Spleen (tissue), 7 donors: ENCODE measurements at regions not wholly inside any gene's neighbourhood (a gene's known extent, or its start where the extent isn't known, plus 50 kb on each side); places are given as distances from the start of the nearest gene placed in this dataset.

Source experiments
- CTCF ChIP-seq, 11 experiments: fragments of 200-600 bp in 7 of 11; fragments of 450-650 bp in 4 of 11; sonication (generic) in 4 of 11; IDR thresholded peaks in 8 of 11; conservative IDR thresholded peaks in 3 of 11; 1 replicate in 7 of 11; 2 replicates in 4 of 11; pipeline versions ENCODE4 v1.4.0 to v1.8.0; 2016 to 2021; ENCODE audit warnings: antibody characterized with exemption in 11 of 11, inconsistent platforms in 4 of 11, mild to moderate bottlenecking in 1 of 11
- POLR2A ChIP-seq, 3 donors: fragments of 450-650 bp; IDR thresholded peaks; one replicate each; pipeline ENCODE4 v1.5.1; 2017; ENCODE audit warnings: antibody characterized with exemption in 3 of 3, mild to moderate bottlenecking in 1 of 3
- donor health status: DM: no; HTN: no; CAD: no; lungs with moderate emphysema.
- donor health status: DM: no; HTN: no; CAD: no.
- donor health status: DM: no; HTN: no; CAD: no.

DNA sequence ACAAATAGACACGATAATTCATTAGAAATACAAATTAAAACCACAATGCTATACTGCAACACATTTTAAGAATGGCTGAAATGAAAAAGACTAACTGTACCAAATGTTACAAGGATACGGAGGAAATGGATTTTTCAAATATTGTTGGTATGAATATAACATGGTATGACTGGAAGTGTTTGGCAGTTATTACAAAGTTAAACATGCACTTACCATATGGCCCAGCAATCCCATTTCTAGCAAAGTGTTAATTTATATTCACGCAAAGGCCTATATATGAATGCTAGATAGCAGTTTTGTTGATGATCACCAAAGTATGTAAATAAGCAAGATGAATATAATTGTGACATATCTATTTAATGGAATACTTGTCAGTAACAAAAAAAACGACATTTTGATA is 497.8 kb upstream of the FSIP2 start:
- no peak for TF ChIP-seq POLR2A (IDR thresholded peaks at IDR 0.05)
- no peak for TF ChIP-seq CTCF (IDR thresholded peaks at IDR 0.05 in 8 of 11, conservative IDR thresholded peaks at IDR 0.05 in 3 of 11)
